Sigmoid colon (tissue), 4 donors: ENCODE measurements at regions not wholly inside any gene's neighbourhood (a gene's known extent, or its start where the extent isn't known, plus 50 kb on each side); places are given as distances from the start of the nearest gene placed in this dataset.

ENCODE experiments used
- POLR2AphosphoS5 ChIP-seq, 4 donors: sonication (generic); formaldehyde crosslinking; IDR thresholded peaks; one replicate each; pipeline ENCODE4 v1.6.1; 2017; ENCODE audit warnings: antibody characterized with exemption in 4 of 4
- TF ChIP-seq, protein P1 (sequence below), 4 experiments: fragments of 450-650 bp in 3 of 4; fragments of 200-600 bp in 1 of 4; IDR thresholded peaks; one replicate each; pipeline ENCODE4 v1.5.1; 2016 to 2019; ENCODE audit warnings: antibody characterized with exemption in 4 of 4, mild to moderate bottlenecking in 3 of 4, moderate library complexity in 2 of 4

DNA sequence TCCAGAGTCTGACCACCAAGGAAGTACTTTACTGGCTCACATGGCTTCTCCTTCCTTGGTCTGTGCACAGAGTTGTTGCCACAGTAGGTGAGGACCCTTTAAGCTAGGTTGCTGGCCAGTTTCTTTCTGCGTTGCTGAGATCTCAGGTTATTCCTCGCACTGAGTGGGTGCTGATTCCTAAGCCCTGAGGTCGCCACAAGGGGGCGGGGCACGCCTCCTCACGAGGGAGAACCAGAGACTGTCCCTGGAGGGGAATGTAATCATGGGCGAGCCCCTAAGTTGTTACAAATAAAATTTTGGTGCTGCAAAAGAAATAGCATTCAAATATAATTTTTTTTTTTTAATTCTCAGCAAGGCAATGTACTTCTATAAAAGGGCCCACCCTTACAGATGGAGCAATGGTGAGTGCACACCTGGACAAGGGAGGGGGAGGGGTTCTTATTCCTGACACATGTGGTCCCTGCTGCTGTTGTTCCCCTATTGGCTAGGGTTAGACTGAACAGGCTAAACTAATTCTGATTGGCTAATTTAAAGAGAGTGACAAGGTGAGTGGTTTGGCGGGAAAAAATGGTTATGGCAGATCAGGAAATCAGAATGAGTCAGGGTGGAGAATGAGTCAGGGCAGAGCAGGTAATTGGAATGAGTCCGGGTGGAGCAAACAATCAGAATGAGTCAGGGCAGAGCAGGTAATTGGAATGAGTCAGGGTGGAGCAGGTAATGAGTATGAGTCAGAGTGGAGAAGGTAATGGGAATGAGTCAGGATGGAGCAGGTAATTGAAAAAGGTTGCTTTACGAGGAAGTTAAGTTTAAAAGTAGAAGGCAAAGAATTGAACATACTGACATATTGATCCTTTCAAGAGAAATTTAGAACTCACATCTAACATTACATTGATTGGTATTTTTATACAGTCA is 107.5 kb downstream of the VSIG4 start:
- TF ChIP-seq, protein P1, sequence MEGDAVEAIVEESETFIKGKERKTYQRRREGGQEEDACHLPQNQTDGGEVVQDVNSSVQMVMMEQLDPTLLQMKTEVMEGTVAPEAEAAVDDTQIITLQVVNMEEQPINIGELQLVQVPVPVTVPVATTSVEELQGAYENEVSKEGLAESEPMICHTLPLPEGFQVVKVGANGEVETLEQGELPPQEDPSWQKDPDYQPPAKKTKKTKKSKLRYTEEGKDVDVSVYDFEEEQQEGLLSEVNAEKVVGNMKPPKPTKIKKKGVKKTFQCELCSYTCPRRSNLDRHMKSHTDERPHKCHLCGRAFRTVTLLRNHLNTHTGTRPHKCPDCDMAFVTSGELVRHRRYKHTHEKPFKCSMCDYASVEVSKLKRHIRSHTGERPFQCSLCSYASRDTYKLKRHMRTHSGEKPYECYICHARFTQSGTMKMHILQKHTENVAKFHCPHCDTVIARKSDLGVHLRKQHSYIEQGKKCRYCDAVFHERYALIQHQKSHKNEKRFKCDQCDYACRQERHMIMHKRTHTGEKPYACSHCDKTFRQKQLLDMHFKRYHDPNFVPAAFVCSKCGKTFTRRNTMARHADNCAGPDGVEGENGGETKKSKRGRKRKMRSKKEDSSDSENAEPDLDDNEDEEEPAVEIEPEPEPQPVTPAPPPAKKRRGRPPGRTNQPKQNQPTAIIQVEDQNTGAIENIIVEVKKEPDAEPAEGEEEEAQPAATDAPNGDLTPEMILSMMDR (IDR thresholded peaks at IDR 0.05) = no peak
- TF ChIP-seq POLR2AphosphoS5 (IDR thresholded peaks at IDR 0.05) = no peak
